Activated CD8-positive, alpha-beta T cell treated with anti-CD3 and anti-CD28 coated beads for 36 hours (primary cell): ENCODE measurements at regions not wholly inside any gene's neighbourhood (a gene's known extent, or its start where the extent isn't known, plus 50 kb on each side); places are given as distances from the start of the nearest gene placed in this dataset.
"Not testable (repeated sequence)": the region's sequence is repeated elsewhere in the genome, so short reads cannot be mapped to it uniquely, and the experiment has no call there.

Experiments
- ATAC-seq: fragments of 200-7000 bp; cut with Tn5 transposase; one replicate; pipeline ENCODE4 v1.10.0; 2021; ENCODE audit warnings: mild to moderate bottlenecking, moderate library complexity
- CTCF ChIA-PET: fragments of 350-600 bp; sonication (Branson Sonifier 250); formaldehyde crosslinking; loops from one replicate; lab custom pipeline; 2021; ENCODE audit warnings: antibody characterized with exemption; lab: Charles Lee
- POLR2A ChIA-PET: fragments of 350-600 bp; sonication (Branson Sonifier 250); formaldehyde crosslinking; loops from one replicate; lab custom pipeline; 2021; ENCODE audit warnings: antibody characterized with exemption; lab: Charles Lee
- DNase-seq: peaks from one replicate; pipeline ENCODE4 v3.0.0-alpha.2; 2020
- H3K27ac Mint-ChIP-seq: one replicate; pipeline ENCODE4 v1.8.0; 2021; ENCODE audit warnings: mild to moderate bottlenecking, mixed read lengths
- H3K27me3 Mint-ChIP-seq: one replicate; pipeline ENCODE4 v1.8.0; 2021; ENCODE audit warnings: mixed read lengths
- H3K36me3 Mint-ChIP-seq: one replicate; pipeline ENCODE4 v1.8.0; 2021; ENCODE audit warnings: low read depth, mixed read lengths
- H3K4me1 Mint-ChIP-seq: one replicate; pipeline ENCODE4 v1.8.0; 2021; ENCODE audit warnings: low read depth, mixed read lengths
- H3K4me3 Mint-ChIP-seq: one replicate; pipeline ENCODE4 v1.8.0; 2021; ENCODE audit warnings: mild to moderate bottlenecking, moderate library complexity, mixed read lengths
- H3K9me3 Mint-ChIP-seq: one replicate; pipeline ENCODE4 v1.8.0; 2021; ENCODE audit warnings: mixed read lengths
- intact Hi-C: fragments of 100-400 bp; cut with micrococcal nuclease; formaldehyde crosslinking; loops from one replicate; pipeline ENCODE4 v1.10.0; 2022
- TF ChIP-seq, protein P1 (sequence below): fragments of 200-600 bp; IDR thresholded peaks from one replicate; pipeline ENCODE4 v1.8.0; 2022; ENCODE audit warnings: antibody characterized with exemption, mild to moderate bottlenecking

DNA sequence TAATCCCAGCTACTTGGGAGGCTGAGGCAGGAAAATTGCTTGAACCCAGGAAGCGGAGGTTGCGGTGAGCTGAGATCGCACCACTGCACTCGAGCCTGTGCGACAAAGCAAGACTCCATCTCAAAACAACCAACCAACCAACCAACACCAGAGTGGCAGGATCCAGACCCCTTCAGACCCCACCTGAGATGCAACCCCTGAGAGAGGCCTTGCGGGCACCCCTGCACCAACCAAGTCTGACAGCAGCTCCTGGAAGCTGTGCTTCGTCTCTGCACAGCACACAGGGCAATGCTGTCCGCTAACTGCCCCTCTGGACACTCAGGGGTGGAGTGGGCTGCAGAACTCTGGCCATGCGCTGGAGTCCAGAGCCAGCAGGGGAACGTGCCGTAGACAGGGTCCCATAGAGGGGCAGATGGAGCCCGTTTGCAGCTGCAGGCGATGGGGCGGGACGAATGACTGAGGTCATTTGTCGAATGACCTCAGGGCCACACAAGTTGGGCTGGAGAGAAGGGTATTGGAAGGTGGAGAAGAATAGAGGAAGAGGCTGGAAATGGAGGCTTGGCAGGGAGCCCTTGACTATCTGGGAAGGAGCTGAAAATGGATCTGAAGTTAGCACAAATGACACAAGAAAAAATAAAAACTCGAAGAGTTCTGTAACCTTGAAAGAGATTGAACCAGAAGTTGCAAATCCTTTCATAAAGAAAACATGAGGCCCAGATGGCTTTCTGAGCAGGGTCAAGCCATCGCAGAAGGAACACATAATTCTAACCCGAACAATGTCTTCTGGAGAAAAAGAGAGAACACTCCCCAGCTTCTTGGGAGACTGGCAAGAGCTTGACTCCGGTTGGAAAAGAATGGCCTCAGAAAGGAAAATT is 199.7 kb downstream of the CTTN start:
- no peak for DNase-seq
- Mint-ChIP-seq H3K36me3 (no peaks in the 10 kb centered on the region), H3K27me3 (peaks cover 6% of the 10 kb centered on the region), H3K4me1 (no peaks in the 10 kb centered on the region), H3K9me3 (no peaks in the 10 kb centered on the region), H3K27ac (no peak overlapping the region), H3K4me3 (no peak overlapping the region)
- ATAC-seq, result no peak
- TF ChIP-seq, protein P1, sequence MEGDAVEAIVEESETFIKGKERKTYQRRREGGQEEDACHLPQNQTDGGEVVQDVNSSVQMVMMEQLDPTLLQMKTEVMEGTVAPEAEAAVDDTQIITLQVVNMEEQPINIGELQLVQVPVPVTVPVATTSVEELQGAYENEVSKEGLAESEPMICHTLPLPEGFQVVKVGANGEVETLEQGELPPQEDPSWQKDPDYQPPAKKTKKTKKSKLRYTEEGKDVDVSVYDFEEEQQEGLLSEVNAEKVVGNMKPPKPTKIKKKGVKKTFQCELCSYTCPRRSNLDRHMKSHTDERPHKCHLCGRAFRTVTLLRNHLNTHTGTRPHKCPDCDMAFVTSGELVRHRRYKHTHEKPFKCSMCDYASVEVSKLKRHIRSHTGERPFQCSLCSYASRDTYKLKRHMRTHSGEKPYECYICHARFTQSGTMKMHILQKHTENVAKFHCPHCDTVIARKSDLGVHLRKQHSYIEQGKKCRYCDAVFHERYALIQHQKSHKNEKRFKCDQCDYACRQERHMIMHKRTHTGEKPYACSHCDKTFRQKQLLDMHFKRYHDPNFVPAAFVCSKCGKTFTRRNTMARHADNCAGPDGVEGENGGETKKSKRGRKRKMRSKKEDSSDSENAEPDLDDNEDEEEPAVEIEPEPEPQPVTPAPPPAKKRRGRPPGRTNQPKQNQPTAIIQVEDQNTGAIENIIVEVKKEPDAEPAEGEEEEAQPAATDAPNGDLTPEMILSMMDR, result no peak
- POLR2A ChIA-PET, result interaction anchor here (0.7 kb wide), 1 partner anchor 660 kb away, joined by 4 read pairs; no protein-coding TSS in a partner anchor
- intact Hi-C loops, result no loop called here
- CTCF ChIA-PET, result interaction anchor here (1.3 kb wide), 1 partner anchor 13 kb away, joined by 3 read pairs; no protein-coding TSS in a partner anchor

DNA sequence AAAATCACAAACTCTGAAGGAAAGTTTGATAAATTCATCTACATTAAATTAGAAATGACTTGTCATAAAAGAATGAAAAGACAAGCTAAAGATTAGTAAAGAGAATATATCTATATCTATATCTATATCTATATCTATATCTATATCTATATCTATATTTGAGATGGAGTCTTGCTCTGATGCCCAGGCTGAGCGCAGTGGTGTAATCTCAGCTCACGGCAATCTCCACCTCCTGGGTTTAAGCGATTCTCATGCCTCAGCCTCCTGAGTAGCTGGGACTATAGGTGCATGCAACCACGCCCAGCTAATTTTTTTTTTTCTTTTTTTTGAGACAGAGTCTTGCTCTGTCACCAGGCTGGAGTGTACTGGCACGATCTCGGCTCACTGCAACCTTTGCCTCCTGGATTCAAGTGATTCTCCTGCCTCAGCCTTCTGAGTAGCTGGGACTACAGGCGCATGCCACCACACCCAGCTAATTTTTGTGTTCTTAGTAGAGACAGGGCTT is 202.6 kb downstream of the CTTN start:
- H3K9me3 Mint-ChIP-seq, POLR2A ChIA-PET, DNase-seq, H3K4me3 Mint-ChIP-seq, ATAC-seq, H3K4me1 Mint-ChIP-seq, H3K36me3 Mint-ChIP-seq, H3K27ac Mint-ChIP-seq, H3K27me3 Mint-ChIP-seq, intact Hi-C loops, CTCF ChIA-PET: not testable (repeated sequence)

DNA sequence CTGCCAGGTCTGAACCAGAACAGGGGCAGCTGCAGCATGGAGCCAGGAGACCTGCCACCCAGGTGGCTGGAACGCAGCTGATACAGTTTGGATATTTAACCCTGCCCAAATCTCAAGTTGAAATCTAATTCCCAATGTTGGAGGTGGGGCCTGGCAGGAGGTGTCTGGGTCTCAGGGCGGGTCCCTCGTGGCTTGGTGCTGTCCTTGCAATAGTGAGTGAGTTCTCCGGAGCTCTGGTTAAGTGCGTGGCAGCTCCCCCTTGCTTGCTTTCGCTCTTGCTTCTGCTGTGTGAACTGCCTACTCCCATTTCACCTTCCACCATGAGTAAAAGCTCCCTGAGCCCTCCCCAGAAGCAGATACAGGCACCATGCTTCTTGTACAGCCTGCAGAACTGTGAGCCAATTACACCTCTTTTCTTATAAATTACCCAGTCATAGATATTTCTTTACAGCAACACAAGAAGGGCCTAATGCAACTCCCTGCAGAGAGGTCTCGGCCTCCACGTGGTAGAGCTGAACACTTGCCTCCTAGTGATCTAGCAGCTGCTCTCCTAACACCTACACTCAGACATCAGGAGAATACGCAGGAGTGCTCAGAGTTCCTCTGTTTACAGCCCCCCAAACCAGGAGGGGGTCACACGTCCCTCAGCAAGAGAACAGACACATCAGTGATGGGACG is 203.7 kb downstream of the CTTN start:
- ChIA-PET CTCF (no interaction called here), POLR2A (no interaction called here)
- TF ChIP-seq, protein P1, result no peak
- Mint-ChIP-seq H3K4me1 (no peaks in the 10 kb centered on the region), H3K27ac (no peak overlapping the region), H3K9me3 (no peaks in the 10 kb centered on the region), H3K36me3 (no peaks in the 10 kb centered on the region), H3K4me3 (no peak overlapping the region), H3K27me3 (no peaks in the 10 kb centered on the region)
- intact Hi-C loops, result no loop called here
- no peak for DNase-seq
- no peak for ATAC-seq

DNA sequence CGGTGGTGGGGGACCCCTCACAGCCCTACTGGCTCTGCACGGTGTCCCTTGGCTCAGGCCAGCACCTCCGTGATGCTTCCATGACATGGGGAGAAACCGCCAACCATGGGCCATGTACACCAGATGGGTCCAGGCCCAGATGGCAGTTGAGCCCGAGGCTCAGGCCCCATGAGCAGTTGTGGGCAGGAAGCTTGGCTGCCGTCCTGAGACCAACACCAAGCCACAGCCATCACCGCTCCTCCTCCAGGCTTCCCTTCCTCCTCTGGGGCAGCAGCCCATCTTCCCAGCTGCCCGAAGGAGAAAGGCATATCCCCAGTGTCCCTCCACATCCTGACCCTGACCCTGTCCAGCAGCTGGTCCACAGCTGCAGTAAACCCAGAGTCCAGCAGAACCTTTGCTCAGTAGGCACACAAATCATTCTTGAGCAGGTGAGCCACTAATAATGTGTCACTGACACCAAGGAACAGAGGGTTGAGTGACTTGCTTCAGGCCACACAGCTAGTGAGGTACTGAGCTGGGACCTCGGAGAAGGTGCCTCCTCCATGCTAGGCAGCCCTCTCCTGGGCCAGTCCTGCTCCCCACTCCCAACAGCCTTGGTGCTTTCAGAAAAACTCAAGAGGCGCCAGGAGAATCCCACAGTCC is 204.9 kb downstream of the CTTN start:
- Mint-ChIP-seq H3K4me3 (no peak overlapping the region), H3K27ac (no peak overlapping the region), H3K27me3 (no peaks in the 10 kb centered on the region), H3K9me3 (no peaks in the 10 kb centered on the region), H3K4me1 (no peaks in the 10 kb centered on the region), H3K36me3 (no peaks in the 10 kb centered on the region)
- no peak for ATAC-seq
- CTCF ChIA-PET, result no interaction called here
- POLR2A ChIA-PET, result no interaction called here
- intact Hi-C loops, result no loop called here
- TF ChIP-seq, protein P1, result no peak
- DNase-seq, result no peak

DNA sequence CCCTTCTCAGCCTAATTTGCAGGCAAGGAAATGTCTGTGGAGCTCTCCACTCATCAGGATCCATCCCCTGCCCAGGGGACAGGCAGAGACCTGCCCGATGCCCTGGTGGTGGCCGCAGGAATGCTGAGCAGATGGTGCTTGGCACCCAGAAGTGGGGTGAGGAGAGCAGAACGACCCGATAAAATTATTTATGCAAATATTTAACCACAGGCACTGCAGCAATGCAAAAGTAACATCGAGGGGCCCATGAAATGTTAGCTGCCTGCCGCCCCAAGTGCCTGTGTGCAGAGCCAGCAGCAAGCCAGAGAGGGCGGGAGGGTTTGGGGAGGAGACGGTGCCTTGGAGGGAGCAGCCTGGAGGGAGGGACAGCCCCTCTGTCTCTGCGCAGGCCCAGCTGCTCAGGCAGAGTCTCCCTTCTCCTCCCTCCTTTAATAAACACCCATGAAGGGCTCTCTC is 205.5 kb downstream of the CTTN start:
- ATAC-seq (no peak), DNase-seq (no peak)
- ChIA-PET POLR2A (no interaction called here), CTCF (no interaction called here)
- no peaks in the 10 kb centered on the region for H3K9me3 Mint-ChIP-seq
- no peak overlapping the region for H3K4me3 Mint-ChIP-seq
- TF ChIP-seq, protein P1, result no peak
- no peak overlapping the region for H3K27ac Mint-ChIP-seq
- H3K4me1 Mint-ChIP-seq, result no peaks in the 10 kb centered on the region
- no peaks in the 10 kb centered on the region for H3K27me3 Mint-ChIP-seq
- intact Hi-C loops, result no loop called here
- no peaks in the 10 kb centered on the region for H3K36me3 Mint-ChIP-seq
